DND-41 (cell line): ENCODE measurements at regions not wholly inside any gene's neighbourhood (a gene's known extent, or its start where the extent isn't known, plus 50 kb on each side); places are given as distances from the start of the nearest gene placed in this dataset.

Experiments used
- ATAC-seq: fragments of 200-7000 bp; cut with Tn5 transposase; 3 replicates; pipeline ENCODE4 v1.9.1; 2021; ENCODE audit warnings: low read depth; ENCODE audit not compliant: insufficient read depth
- DNase-seq: peaks from one replicate; pipeline ENCODE4 v3.0.0-alpha.2; 2020
- H2AFZ ChIP-seq: 2 replicates; pipeline ENCODE4 v1.6.0; 2012; ENCODE audit warnings: low read depth, low read length
- H3K27ac ChIP-seq: 2 replicates; pipeline ENCODE4 v1.5.1; 2012; ENCODE audit warnings: low read length, inconsistent platforms
- H3K27me3 ChIP-seq: fragments of 200-600 bp; sonication (generic); 2 replicates; pipeline ENCODE4 v1.6.0; 2012; ENCODE audit warnings: low read length, mild to moderate bottlenecking, inconsistent platforms; ENCODE audit not compliant: insufficient read depth, poor library complexity
- H3K36me3 ChIP-seq: 2 replicates; pipeline ENCODE4 v1.5.1; 2012; ENCODE audit warnings: low read length, inconsistent platforms; ENCODE audit not compliant: insufficient read depth
- H3K4me1 ChIP-seq: 2 replicates; pipeline ENCODE4 v1.5.1; 2012; ENCODE audit warnings: mild to moderate bottlenecking, low read length; ENCODE audit not compliant: insufficient read depth
- H3K4me2 ChIP-seq: 2 replicates; pipeline ENCODE4 v1.6.0; 2012; ENCODE audit warnings: mild to moderate bottlenecking, moderate library complexity, low read length, inconsistent platforms; ENCODE audit not compliant: insufficient read depth
- H3K4me3 ChIP-seq, 2 experiments: fragments of 200-600 bp in 1 of 2; shearing (Covaris generic) in 1 of 2; 2 replicates each; pipeline ENCODE4 v1.5.1; 2012 to 2016; ENCODE audit warnings: inconsistent platforms in 2 of 2, low read length in 2 of 2, mild to moderate bottlenecking in 2 of 2, low read depth in 1 of 2, moderate library complexity in 1 of 2
- H3K79me2 ChIP-seq: 2 replicates; pipeline ENCODE4 v1.6.0; 2012; ENCODE audit warnings: low read length, inconsistent platforms; ENCODE audit not compliant: insufficient read depth
- H3K9ac ChIP-seq: 2 replicates; pipeline ENCODE4 v1.6.0; 2012; ENCODE audit warnings: low read depth, mild to moderate bottlenecking, inconsistent platforms, low read length, moderate library complexity
- H3K9me3 ChIP-seq: 2 replicates; pipeline ENCODE4 v1.5.1; 2012; ENCODE audit warnings: low read length, moderate library complexity, mild to moderate bottlenecking, inconsistent platforms; ENCODE audit not compliant: insufficient read depth, severe bottlenecking
- H4K20me1 ChIP-seq: 2 replicates; pipeline ENCODE4 v1.6.0; 2012; ENCODE audit warnings: low read length; ENCODE audit not compliant: insufficient read depth
- EZH2 ChIP-seq: IDR thresholded peaks from 3 replicates; pipeline ENCODE4 v1.6.1; 2012; ENCODE audit warnings: borderline replicate concordance, low read depth, mild to moderate bottlenecking, moderate library complexity, low read length, inconsistent platforms; ENCODE audit not compliant: severe bottlenecking
- TF ChIP-seq, protein P1 (sequence below): IDR thresholded peaks from 2 replicates; pipeline ENCODE4 v1.5.1; 2012; ENCODE audit warnings: borderline replicate concordance, low read length, moderate library complexity, mild to moderate bottlenecking; ENCODE audit not compliant: poor library complexity, severe bottlenecking; ENCODE audit errors: extremely low read depth

- Histone ChIP-seq H3K79me2 (no peaks in the 10 kb centered on the region), H4K20me1 (no peaks in the 10 kb centered on the region)
Measured at GRCh38 chr5:104385906-104386305, 823.3 kb upstream of the NUDT12 start.

GRCh38 chr5:104375345-104375744 is 812.8 kb upstream of the NUDT12 start:
- Histone ChIP-seq H3K4me1 (no peaks in the 10 kb centered on the region), H3K4me2 (no peak overlapping the region), H3K27ac (no peak overlapping the region), H2AFZ (no peak overlapping the region), H4K20me1 (no peaks in the 10 kb centered on the region), H3K4me3 (no peak overlapping the region), H3K36me3 (no peaks in the 10 kb centered on the region), H3K79me2 (no peaks in the 10 kb centered on the region), H3K27me3 (no peaks in the 10 kb centered on the region), H3K9ac (no peak overlapping the region), H3K9me3 (no peaks in the 10 kb centered on the region)
- ATAC-seq (no peak), DNase-seq (no peak)
- TF ChIP-seq, protein P1, sequence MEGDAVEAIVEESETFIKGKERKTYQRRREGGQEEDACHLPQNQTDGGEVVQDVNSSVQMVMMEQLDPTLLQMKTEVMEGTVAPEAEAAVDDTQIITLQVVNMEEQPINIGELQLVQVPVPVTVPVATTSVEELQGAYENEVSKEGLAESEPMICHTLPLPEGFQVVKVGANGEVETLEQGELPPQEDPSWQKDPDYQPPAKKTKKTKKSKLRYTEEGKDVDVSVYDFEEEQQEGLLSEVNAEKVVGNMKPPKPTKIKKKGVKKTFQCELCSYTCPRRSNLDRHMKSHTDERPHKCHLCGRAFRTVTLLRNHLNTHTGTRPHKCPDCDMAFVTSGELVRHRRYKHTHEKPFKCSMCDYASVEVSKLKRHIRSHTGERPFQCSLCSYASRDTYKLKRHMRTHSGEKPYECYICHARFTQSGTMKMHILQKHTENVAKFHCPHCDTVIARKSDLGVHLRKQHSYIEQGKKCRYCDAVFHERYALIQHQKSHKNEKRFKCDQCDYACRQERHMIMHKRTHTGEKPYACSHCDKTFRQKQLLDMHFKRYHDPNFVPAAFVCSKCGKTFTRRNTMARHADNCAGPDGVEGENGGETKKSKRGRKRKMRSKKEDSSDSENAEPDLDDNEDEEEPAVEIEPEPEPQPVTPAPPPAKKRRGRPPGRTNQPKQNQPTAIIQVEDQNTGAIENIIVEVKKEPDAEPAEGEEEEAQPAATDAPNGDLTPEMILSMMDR: no peak
- no peak for TF ChIP-seq EZH2

More at GRCh38 chr5:104385906-104386305, 823.3 kb upstream of the NUDT12 start:
- H3K4me1 ChIP-seq: no peaks in the 10 kb centered on the region
- H3K4me2 ChIP-seq: no peak overlapping the region
- ATAC-seq (no peak), DNase-seq (no peak)
- H3K4me3 ChIP-seq: no peak overlapping the region
- H3K9ac ChIP-seq: no peak overlapping the region
- H3K27me3 ChIP-seq: no peaks in the 10 kb centered on the region
- TF ChIP-seq, protein P1: no peak
- no peak for TF ChIP-seq EZH2
- H3K36me3 ChIP-seq: no peaks in the 10 kb centered on the region
- H3K9me3 ChIP-seq: peaks cover 3% of the 10 kb centered on the region
- H2AFZ ChIP-seq: no peak overlapping the region
- no peak overlapping the region for H3K27ac ChIP-seq

GRCh38 chr5:104372796-104373195 is 810.2 kb upstream of the NUDT12 start:
- Histone ChIP-seq H3K27me3 (no peaks in the 10 kb centered on the region), H3K4me3 (no peak overlapping the region), H3K36me3 (no peaks in the 10 kb centered on the region), H3K4me2 (no peak overlapping the region), H2AFZ (no peak overlapping the region), H3K79me2 (no peaks in the 10 kb centered on the region), H4K20me1 (no peaks in the 10 kb centered on the region), H3K9ac (no peak overlapping the region), H3K9me3 (no peaks in the 10 kb centered on the region), H3K27ac (no peak overlapping the region), H3K4me1 (no peaks in the 10 kb centered on the region)
- TF ChIP-seq, protein P1: no peak
- TF ChIP-seq EZH2: no peak
- no peak for ATAC-seq
- no peak for DNase-seq

DNA sequence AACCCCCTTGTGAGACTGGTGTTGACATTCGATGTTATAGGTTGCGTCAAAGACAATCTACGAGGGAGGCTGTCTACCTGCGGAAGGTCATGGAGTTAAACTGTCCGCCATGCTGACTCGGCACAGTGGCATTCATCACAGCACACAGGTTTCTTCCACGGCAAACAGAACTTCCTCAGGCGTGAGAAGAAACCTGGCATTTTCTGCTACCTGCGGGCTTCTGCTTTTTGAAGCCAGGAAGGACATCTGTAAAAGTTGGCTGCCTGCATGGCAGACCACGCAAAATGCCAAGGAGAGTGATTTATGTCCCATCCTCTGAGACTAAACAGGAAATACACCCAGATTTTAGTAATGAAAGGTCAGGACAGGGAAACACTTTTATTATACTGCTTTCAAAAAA is 809.8 kb upstream of the NUDT12 start:
- no peaks in the 10 kb centered on the region for H3K4me1 ChIP-seq
- DNase-seq: no peak
- no peak overlapping the region for H2AFZ ChIP-seq
- H3K27ac ChIP-seq: no peak overlapping the region
- H3K9me3 ChIP-seq: no peaks in the 10 kb centered on the region
- TF ChIP-seq EZH2: no peak
- TF ChIP-seq, protein P1: no peak
- H3K79me2 ChIP-seq: no peaks in the 10 kb centered on the region
- no peak overlapping the region for H3K9ac ChIP-seq
- no peaks in the 10 kb centered on the region for H3K27me3 ChIP-seq
- H4K20me1 ChIP-seq: no peaks in the 10 kb centered on the region
- H3K36me3 ChIP-seq: no peaks in the 10 kb centered on the region
- no peak overlapping the region for H3K4me2 ChIP-seq
- no peak overlapping the region for H3K4me3 ChIP-seq
- no peak for ATAC-seq
